Neural progenitor cell (in vitro differentiated cells): ENCODE measurements at regions not wholly inside any gene's neighbourhood (a gene's known extent, or its start where the extent isn't known, plus 50 kb on each side); places are given as distances from the start of the nearest gene placed in this dataset.
"Not testable (repeated sequence)": the region's sequence is repeated elsewhere in the genome, so short reads cannot be mapped to it uniquely, and the experiment has no call there.

ENCODE experiments used
- DNase-seq: peaks from one replicate; pipeline ENCODE4 v3.0.0-alpha.2; 2016; ENCODE audit warnings: low spot score
- H2AFZ ChIP-seq: fragments of 200-600 bp; sonication (generic); replicated peaks from 2 replicates; pipeline ENCODE4 v1.6.1; 2016; ENCODE audit warnings: antibody characterized with exemption
- H3F3A ChIP-seq: fragments of 200-600 bp; sonication (generic); 2 replicates; pipeline ENCODE4 v1.6.1; 2016; ENCODE audit warnings: antibody characterized with exemption, low read depth
- H3K27ac ChIP-seq: fragments of 200-600 bp; sonication (generic); 2 replicates; pipeline ENCODE4 v1.5.1; 2016; ENCODE audit warnings: mild to moderate bottlenecking
- H3K27me3 ChIP-seq: fragments of 200-600 bp; sonication (generic); 2 replicates; pipeline ENCODE4 v1.6.1; 2016; ENCODE audit warnings: mild to moderate bottlenecking, moderate library complexity
- H3K36me3 ChIP-seq: fragments of 200-600 bp; sonication (generic); 2 replicates; pipeline ENCODE4 v1.5.1; 2016
- H3K4me1 ChIP-seq: fragments of 200-600 bp; sonication (generic); 2 replicates; pipeline ENCODE4 v1.6.1; 2016; ENCODE audit warnings: mixed run types
- H3K4me2 ChIP-seq: fragments of 200-600 bp; sonication (generic); 2 replicates; pipeline ENCODE4 v1.6.1; 2016
- H3K4me3 ChIP-seq: fragments of 200-600 bp; sonication (generic); 2 replicates; pipeline ENCODE4 v1.5.1; 2016
- H3K79me2 ChIP-seq: fragments of 200-600 bp; sonication (generic); 2 replicates; pipeline ENCODE4 v1.6.1; 2016; ENCODE audit warnings: low read depth
- H3K9ac ChIP-seq: fragments of 200-600 bp; sonication (generic); 2 replicates; pipeline ENCODE4 v1.6.1; 2016
- H3K9me3 ChIP-seq: fragments of 200-600 bp; sonication (generic); 2 replicates; pipeline ENCODE4 v1.5.1; 2016; ENCODE audit warnings: low read depth
- H4K20me1 ChIP-seq: fragments of 200-600 bp; sonication (generic); 2 replicates; pipeline ENCODE4 v1.6.1; 2016; ENCODE audit warnings: low read depth
- H3K27ac Mint-ChIP-seq: 3 replicates; pipeline ENCODE4 v1.8.0; 2021; ENCODE audit warnings: mixed read lengths
- H3K27me3 Mint-ChIP-seq: 2 replicates; pipeline ENCODE4 v1.8.0; 2022; ENCODE audit warnings: low read depth, mild to moderate bottlenecking, inconsistent platforms, moderate library complexity, mixed read lengths; ENCODE audit not compliant: insufficient read depth
- H3K36me3 Mint-ChIP-seq: 3 replicates; pipeline ENCODE4 v1.8.0; 2021; ENCODE audit warnings: mixed read lengths
- H3K4me1 Mint-ChIP-seq: 3 replicates; pipeline ENCODE4 v1.8.0; 2021; ENCODE audit warnings: mixed read lengths
- H3K4me3 Mint-ChIP-seq: 3 replicates; pipeline ENCODE4 v1.8.0; 2021; ENCODE audit warnings: mild to moderate bottlenecking, moderate library complexity, mixed read lengths
- H3K9me3 Mint-ChIP-seq: 3 replicates; pipeline ENCODE4 v1.8.0; 2020; ENCODE audit warnings: mixed read lengths
- EZH2 ChIP-seq: fragments of 200-600 bp; sonication (generic); IDR thresholded peaks from 2 replicates; pipeline ENCODE4 v1.6.1; 2017; ENCODE audit warnings: antibody characterized with exemption, mild to moderate bottlenecking, moderate library complexity
- EZH2phosphoT487 ChIP-seq: fragments of 200-600 bp; sonication (generic); IDR thresholded peaks from 2 replicates; pipeline ENCODE4 v1.6.1; 2017; ENCODE audit warnings: antibody characterized with exemption
- TF ChIP-seq, protein P1 (sequence below): fragments of 200-600 bp; sonication (generic); IDR thresholded peaks from 2 replicates; pipeline ENCODE4 v1.5.1; 2017; ENCODE audit warnings: antibody characterized with exemption, mild to moderate bottlenecking

GRCh38 chr10:59047180-59047579 lies 129.3 kb upstream of the PHYHIPL start:
- Histone ChIP-seq H3K9me3 (peaks cover 5% of the 10 kb centered on the region), H3K79me2 (no peaks in the 10 kb centered on the region), H4K20me1 (no peaks in the 10 kb centered on the region), H3K4me3 (no peak overlapping the region), H3F3A (no peaks in the 10 kb centered on the region), H3K36me3 (no peaks in the 10 kb centered on the region), H3K27me3 (no peaks in the 10 kb centered on the region), H3K4me2 (no peak overlapping the region), H3K27ac (no peak overlapping the region), H3K4me1 (peaks cover 12% of the 10 kb centered on the region), H3K9ac (no peak overlapping the region), H2AFZ (no peak overlapping the region)
- DNase-seq = no peak
- no peak overlapping the region for H3K4me3 Mint-ChIP-seq
- peaks cover 7% of the 10 kb centered on the region for H3K4me1 Mint-ChIP-seq
- H3K27me3 Mint-ChIP-seq = no peaks in the 10 kb centered on the region
- H3K36me3 Mint-ChIP-seq = no peaks in the 10 kb centered on the region
- TF ChIP-seq, protein P1, sequence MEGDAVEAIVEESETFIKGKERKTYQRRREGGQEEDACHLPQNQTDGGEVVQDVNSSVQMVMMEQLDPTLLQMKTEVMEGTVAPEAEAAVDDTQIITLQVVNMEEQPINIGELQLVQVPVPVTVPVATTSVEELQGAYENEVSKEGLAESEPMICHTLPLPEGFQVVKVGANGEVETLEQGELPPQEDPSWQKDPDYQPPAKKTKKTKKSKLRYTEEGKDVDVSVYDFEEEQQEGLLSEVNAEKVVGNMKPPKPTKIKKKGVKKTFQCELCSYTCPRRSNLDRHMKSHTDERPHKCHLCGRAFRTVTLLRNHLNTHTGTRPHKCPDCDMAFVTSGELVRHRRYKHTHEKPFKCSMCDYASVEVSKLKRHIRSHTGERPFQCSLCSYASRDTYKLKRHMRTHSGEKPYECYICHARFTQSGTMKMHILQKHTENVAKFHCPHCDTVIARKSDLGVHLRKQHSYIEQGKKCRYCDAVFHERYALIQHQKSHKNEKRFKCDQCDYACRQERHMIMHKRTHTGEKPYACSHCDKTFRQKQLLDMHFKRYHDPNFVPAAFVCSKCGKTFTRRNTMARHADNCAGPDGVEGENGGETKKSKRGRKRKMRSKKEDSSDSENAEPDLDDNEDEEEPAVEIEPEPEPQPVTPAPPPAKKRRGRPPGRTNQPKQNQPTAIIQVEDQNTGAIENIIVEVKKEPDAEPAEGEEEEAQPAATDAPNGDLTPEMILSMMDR = no peak
- no peak for TF ChIP-seq EZH2phosphoT487
- no peak for TF ChIP-seq EZH2
- peaks cover 9% of the 10 kb centered on the region for H3K9me3 Mint-ChIP-seq
- no peak overlapping the region for H3K27ac Mint-ChIP-seq

- H3K27ac Mint-ChIP-seq = no peak overlapping the region
- peaks cover 7% of the 10 kb centered on the region for H3K4me1 Mint-ChIP-seq
- DNase-seq = no peak
- no peaks in the 10 kb centered on the region for H3F3A ChIP-seq
- no peak overlapping the region for H2AFZ ChIP-seq
- H3K9me3 ChIP-seq = peaks cover 5% of the 10 kb centered on the region
- no peak overlapping the region for H3K4me3 Mint-ChIP-seq
- no peak overlapping the region for H3K27ac ChIP-seq
- H3K36me3 Mint-ChIP-seq = no peaks in the 10 kb centered on the region
- H4K20me1 ChIP-seq = no peaks in the 10 kb centered on the region
- H3K27me3 Mint-ChIP-seq = no peaks in the 10 kb centered on the region
- H3K79me2 ChIP-seq = no peaks in the 10 kb centered on the region
- no peaks in the 10 kb centered on the region for H3K36me3 ChIP-seq
- H3K27me3 ChIP-seq = no peaks in the 10 kb centered on the region
- peaks cover 12% of the 10 kb centered on the region for H3K9me3 Mint-ChIP-seq
- no peak overlapping the region for H3K9ac ChIP-seq
- no peak overlapping the region for H3K4me3 ChIP-seq
- H3K4me1 ChIP-seq = peaks cover 10% of the 10 kb centered on the region
- no peak overlapping the region for H3K4me2 ChIP-seq
- no peak for TF ChIP-seq EZH2phosphoT487
- TF ChIP-seq, protein P1 = no peak
- TF ChIP-seq EZH2 = no peak
Observed at GRCh38 chr10:59047957-59048618, 128.4 kb upstream of the PHYHIPL start.

DNA sequence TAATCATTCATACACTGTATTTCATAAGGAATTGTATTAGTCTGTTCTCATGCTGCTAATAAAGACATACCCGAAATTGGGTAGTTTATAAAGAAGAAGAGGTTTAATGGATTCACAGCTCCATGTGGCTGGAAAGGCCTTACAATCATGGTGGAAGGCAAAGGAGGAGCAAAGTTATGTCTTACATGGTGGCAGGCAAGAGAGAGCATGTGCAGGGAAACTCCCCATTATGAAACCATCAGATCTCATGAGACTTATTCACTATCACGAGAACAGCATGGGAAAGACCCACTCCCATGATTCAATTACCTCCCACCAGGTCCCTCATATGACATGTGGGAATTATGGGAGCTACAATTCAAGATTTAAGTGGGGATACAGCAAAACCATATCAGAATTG lies 122.9 kb upstream of the PHYHIPL start:
- not testable (repeated sequence) for H3K27me3 ChIP-seq, H3K4me3 Mint-ChIP-seq, H2AFZ ChIP-seq, H3K27me3 Mint-ChIP-seq, H3K4me2 ChIP-seq, H3K4me1 ChIP-seq, H3K36me3 ChIP-seq, H3K4me3 ChIP-seq, H4K20me1 ChIP-seq, H3K4me1 Mint-ChIP-seq, H3K27ac Mint-ChIP-seq, H3F3A ChIP-seq, H3K79me2 ChIP-seq, H3K9me3 ChIP-seq, H3K27ac ChIP-seq, H3K36me3 Mint-ChIP-seq, H3K9ac ChIP-seq, DNase-seq
- H3K9me3 Mint-ChIP-seq = peaks cover 12% of the 10 kb centered on the region

- TF ChIP-seq EZH2phosphoT487 (no peak), EZH2 (no peak)
- TF ChIP-seq, protein P1 = no peak
- Mint-ChIP-seq H3K4me3 (no peak overlapping the region), H3K36me3 (no peaks in the 10 kb centered on the region), H3K27me3 (peaks cover 4% of the 10 kb centered on the region), H3K4me1 (no peaks in the 10 kb centered on the region), H3K9me3 (peaks cover 8% of the 10 kb centered on the region), H3K27ac (no peak overlapping the region)
- Histone ChIP-seq H2AFZ (no peak overlapping the region), H3K9me3 (peaks cover 4% of the 10 kb centered on the region), H4K20me1 (no peaks in the 10 kb centered on the region), H3K4me2 (no peak overlapping the region), H3K27me3 (no peaks in the 10 kb centered on the region), H3K4me1 (no peaks in the 10 kb centered on the region), H3K4me3 (no peak overlapping the region), H3K27ac (no peak overlapping the region), H3K79me2 (no peaks in the 10 kb centered on the region), H3K36me3 (no peaks in the 10 kb centered on the region), H3F3A (no peaks in the 10 kb centered on the region), H3K9ac (no peak overlapping the region)
- no peak for DNase-seq
Observed at GRCh38 chr10:59055045-59055444, 121.4 kb upstream of the PHYHIPL start.
